ENCODE measurements at regions not wholly inside any gene's neighbourhood (a gene's known extent, or its start where the extent isn't known, plus 50 kb on each side); places are given as distances from the start of the nearest gene placed in this dataset.

DNA sequence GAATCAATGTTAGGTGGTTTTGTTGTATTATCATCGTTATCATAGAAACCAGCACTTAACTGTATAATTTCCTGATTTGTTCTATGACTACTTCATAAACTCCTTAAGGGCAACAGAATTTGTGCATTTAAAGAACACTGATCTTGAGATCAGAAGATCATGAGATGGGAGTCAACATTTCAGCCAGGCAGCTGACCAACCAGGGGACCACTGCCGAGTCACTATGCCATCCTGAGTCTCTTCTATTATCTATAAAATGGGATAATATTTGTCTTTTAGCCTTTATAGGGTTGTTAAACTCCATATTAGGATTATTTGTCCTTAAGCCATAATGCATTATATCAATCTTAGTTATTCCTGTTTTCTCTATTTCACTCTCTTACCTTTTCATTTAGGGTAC is 261.7 kb downstream of the GPAM start:
- TF ChIP-seq, protein P1, sequence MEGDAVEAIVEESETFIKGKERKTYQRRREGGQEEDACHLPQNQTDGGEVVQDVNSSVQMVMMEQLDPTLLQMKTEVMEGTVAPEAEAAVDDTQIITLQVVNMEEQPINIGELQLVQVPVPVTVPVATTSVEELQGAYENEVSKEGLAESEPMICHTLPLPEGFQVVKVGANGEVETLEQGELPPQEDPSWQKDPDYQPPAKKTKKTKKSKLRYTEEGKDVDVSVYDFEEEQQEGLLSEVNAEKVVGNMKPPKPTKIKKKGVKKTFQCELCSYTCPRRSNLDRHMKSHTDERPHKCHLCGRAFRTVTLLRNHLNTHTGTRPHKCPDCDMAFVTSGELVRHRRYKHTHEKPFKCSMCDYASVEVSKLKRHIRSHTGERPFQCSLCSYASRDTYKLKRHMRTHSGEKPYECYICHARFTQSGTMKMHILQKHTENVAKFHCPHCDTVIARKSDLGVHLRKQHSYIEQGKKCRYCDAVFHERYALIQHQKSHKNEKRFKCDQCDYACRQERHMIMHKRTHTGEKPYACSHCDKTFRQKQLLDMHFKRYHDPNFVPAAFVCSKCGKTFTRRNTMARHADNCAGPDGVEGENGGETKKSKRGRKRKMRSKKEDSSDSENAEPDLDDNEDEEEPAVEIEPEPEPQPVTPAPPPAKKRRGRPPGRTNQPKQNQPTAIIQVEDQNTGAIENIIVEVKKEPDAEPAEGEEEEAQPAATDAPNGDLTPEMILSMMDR (IDR thresholded peaks at IDR 0.05), result no peak
- H3K9me3 ChIP-seq (ENCODE audit: control insufficient read depth, insufficient read depth, low read length), result no peaks in the 10 kb centered on the region
- intact Hi-C loops (cut with micrococcal nuclease), result no loop called here
- H3K4me3 ChIP-seq (ENCODE audit: low read length), result no peak overlapping the region
- H3K27ac ChIP-seq (ENCODE audit: low read length), result no peak overlapping the region
- no peaks in the 10 kb centered on the region for H3K27me3 ChIP-seq (ENCODE audit: control insufficient read depth, insufficient read depth, low read length)
- ATAC-seq (no peak), DNase-seq (no peak)
- Mint-ChIP-seq H3K36me3 (no peaks in the 10 kb centered on the region), H3K27me3 (ENCODE audit: low read depth in 2 of 2) (no peaks in the 10 kb centered on the region), H3K4me3 (no peak overlapping the region), H3K27ac (no peak overlapping the region), H3K4me1 (no peaks in the 10 kb centered on the region), H3K9me3 (peaks cover 0 to 5% of the 10 kb centered on the region in 2 donors)
- no CpG with 5 or more reads among the region's 2 CpGs for WGBS (ENCODE audit: insufficient coverage)
- H3K36me3 ChIP-seq (ENCODE audit: control insufficient read depth, insufficient read depth, low read length), result no peaks in the 10 kb centered on the region
- no peaks in the 10 kb centered on the region for H3K4me1 ChIP-seq (ENCODE audit: control insufficient read depth, insufficient read depth, low read length)

DNA sequence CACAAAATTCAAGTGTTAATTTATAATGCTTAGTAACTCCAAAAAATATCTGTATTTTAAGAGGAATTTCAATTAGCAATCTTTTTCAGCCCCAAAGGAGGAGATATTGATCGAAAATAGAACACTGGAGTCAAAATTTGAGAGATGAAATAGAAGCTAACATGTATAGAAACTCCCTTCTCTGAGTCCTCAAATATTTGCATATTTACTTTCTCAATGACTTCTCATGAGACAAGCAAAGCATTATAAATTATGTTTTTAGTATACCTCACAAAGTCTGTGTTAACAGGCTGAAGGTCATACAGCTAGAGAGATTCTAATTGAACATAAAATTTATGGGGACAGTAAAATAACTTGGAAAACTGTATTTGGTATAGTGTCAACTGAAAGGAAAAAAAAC is 260.5 kb downstream of the GPAM start:
- DNase-seq, result no peak
- no CpG with 5 or more reads among the region's 1 CpG for WGBS (ENCODE audit: insufficient coverage)
- no peak for ATAC-seq
- Mint-ChIP-seq H3K27ac (no peak overlapping the region), H3K36me3 (no peaks in the 10 kb centered on the region), H3K27me3 (ENCODE audit: low read depth in 2 of 2) (no peaks in the 10 kb centered on the region), H3K4me1 (no peaks in the 10 kb centered on the region), H3K4me3 (no peak overlapping the region), H3K9me3 (peaks cover 0 to 5% of the 10 kb centered on the region in 2 donors)
- Histone ChIP-seq H3K9me3 (ENCODE audit: control insufficient read depth, insufficient read depth, low read length) (no peaks in the 10 kb centered on the region), H3K36me3 (ENCODE audit: control insufficient read depth, insufficient read depth, low read length) (no peaks in the 10 kb centered on the region), H3K27ac (ENCODE audit: low read length) (no peak overlapping the region), H3K4me1 (ENCODE audit: control insufficient read depth, insufficient read depth, low read length) (no peaks in the 10 kb centered on the region), H3K27me3 (ENCODE audit: control insufficient read depth, insufficient read depth, low read length) (no peaks in the 10 kb centered on the region), H3K4me3 (ENCODE audit: low read length) (no peak overlapping the region)
- intact Hi-C loops (cut with micrococcal nuclease), result no loop called here
- TF ChIP-seq, protein P1 (IDR thresholded peaks at IDR 0.05), result no peak

DNA sequence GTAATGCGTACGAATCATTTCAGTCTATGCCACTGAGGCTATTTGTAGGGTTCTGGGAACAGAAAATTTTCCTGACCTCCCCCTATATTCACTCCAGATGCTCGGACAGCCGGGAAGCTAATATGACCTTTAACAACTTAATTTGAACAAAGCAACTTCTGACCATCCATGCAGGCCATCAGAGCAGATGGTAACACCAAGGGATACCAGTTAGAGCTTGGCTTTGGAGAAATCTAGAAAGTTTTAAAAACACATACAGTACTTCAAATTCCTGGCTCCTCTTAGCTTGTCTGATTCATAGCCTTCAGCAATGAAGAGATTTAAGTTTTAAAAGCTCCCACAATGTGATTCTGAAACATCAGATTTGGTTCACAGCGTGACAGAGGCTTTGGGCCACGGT is 257.3 kb downstream of the GPAM start:
- Mint-ChIP-seq H3K9me3 (peaks cover 0 to 5% of the 10 kb centered on the region in 2 donors), H3K27me3 (ENCODE audit: low read depth in 2 of 2) (no peaks in the 10 kb centered on the region), H3K4me1 (no peaks in the 10 kb centered on the region), H3K27ac (no peak overlapping the region), H3K4me3 (no peak overlapping the region), H3K36me3 (no peaks in the 10 kb centered on the region)
- intact Hi-C loops (cut with micrococcal nuclease), result no loop called here
- DNase-seq (no peak), ATAC-seq (no peak)
- Histone ChIP-seq H3K9me3 (ENCODE audit: control insufficient read depth, insufficient read depth, low read length) (no peaks in the 10 kb centered on the region), H3K4me1 (ENCODE audit: control insufficient read depth, insufficient read depth, low read length) (no peaks in the 10 kb centered on the region), H3K4me3 (ENCODE audit: low read length) (no peak overlapping the region), H3K27ac (ENCODE audit: low read length) (no peak overlapping the region), H3K27me3 (ENCODE audit: control insufficient read depth, insufficient read depth, low read length) (no peaks in the 10 kb centered on the region), H3K36me3 (ENCODE audit: control insufficient read depth, insufficient read depth, low read length) (no peaks in the 10 kb centered on the region)
- TF ChIP-seq, protein P1 (IDR thresholded peaks at IDR 0.05), result no peak
- WGBS (ENCODE audit: insufficient coverage), result 80% methylated on average over 4 of the region's 6 CpGs

DNA sequence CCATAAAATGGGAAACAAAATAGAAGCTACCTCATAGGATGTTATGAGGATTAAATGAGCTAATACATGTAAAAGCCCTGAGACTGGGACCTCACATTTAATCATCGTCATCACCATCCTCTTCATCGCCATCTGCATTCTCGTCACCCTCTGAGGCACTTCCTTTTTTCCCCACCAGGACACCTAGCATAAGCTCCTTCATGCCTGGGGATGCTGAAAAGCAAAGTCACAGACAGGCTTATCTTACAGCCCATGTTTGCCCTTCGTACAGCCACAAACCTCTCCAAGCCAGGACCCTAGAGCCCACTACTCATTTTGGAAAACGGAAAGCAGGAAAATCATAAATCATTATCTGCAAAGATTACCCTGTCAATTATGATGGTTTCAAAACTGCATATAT is 249.6 kb downstream of the GPAM start:
- H3K9me3 ChIP-seq (ENCODE audit: control insufficient read depth, insufficient read depth, low read length), result no peaks in the 10 kb centered on the region
- H3K4me1 ChIP-seq (ENCODE audit: control insufficient read depth, insufficient read depth, low read length), result no peaks in the 10 kb centered on the region
- Mint-ChIP-seq H3K4me1 (no peaks in the 10 kb centered on the region), H3K4me3 (no peak overlapping the region), H3K27ac (no peak overlapping the region), H3K9me3 (peaks cover 2 to 7% of the 10 kb centered on the region in 2 donors), H3K36me3 (no peaks in the 10 kb centered on the region), H3K27me3 (ENCODE audit: low read depth in 2 of 2) (no peaks in the 10 kb centered on the region)
- WGBS (ENCODE audit: insufficient coverage), result 72% methylated on average over 5 of the region's 5 CpGs
- TF ChIP-seq, protein P1 (IDR thresholded peaks at IDR 0.05), result no peak
- DNase-seq (no peak), ATAC-seq (no peak)
- H3K36me3 ChIP-seq (ENCODE audit: control insufficient read depth, insufficient read depth, low read length), result no peaks in the 10 kb centered on the region
- intact Hi-C loops (cut with micrococcal nuclease), result no loop called here
- H3K27me3 ChIP-seq (ENCODE audit: control insufficient read depth, insufficient read depth, low read length), result no peaks in the 10 kb centered on the region
- no peak overlapping the region for H3K4me3 ChIP-seq (ENCODE audit: low read length)
- no peak overlapping the region for H3K27ac ChIP-seq (ENCODE audit: low read length)
